ENCODE measurements at regions not wholly inside any gene's neighbourhood (a gene's known extent, or its start where the extent isn't known, plus 50 kb on each side); places are given as distances from the start of the nearest gene placed in this dataset.

- no peak for DNase-seq
Measured at GRCh38 chr15:79230766-79231165, 51.8 kb upstream of the ANKRD34C start.

GRCh38 chr15:79222808-79223207, 59.7 kb upstream of the ANKRD34C start:
- DNase-seq: no peak

- DNase-seq: no peak
Measured at GRCh38 chr15:79221696-79222095, 60.8 kb upstream of the ANKRD34C start.

GRCh38 chr15:79219393-79220056, 63.0 kb upstream of the ANKRD34C start:
- no peak for DNase-seq

- DNase-seq: no peak
Measured at GRCh38 chr15:79218588-79219200, 63.8 kb upstream of the ANKRD34C start.

GRCh38 chr15:79213650-79214049, 68.9 kb upstream of the ANKRD34C start:
- DNase-seq: no peak

- DNase-seq: no peak
Measured at GRCh38 chr15:79212589-79213157, 69.8 kb upstream of the ANKRD34C start.

GRCh38 chr15:79211481-79211880, 71.0 kb upstream of the ANKRD34C start:
- no peak for DNase-seq

- no peak for DNase-seq
Measured at GRCh38 chr15:79209690-79210089, 72.8 kb upstream of the ANKRD34C start.

GRCh38 chr15:79209116-79209515, 73.4 kb upstream of the ANKRD34C start:
- DNase-seq: no peak

- DNase-seq: no peak
Measured at GRCh38 chr15:79208179-79208578, 74.3 kb upstream of the ANKRD34C start.

- DNase-seq: no peak
Measured at GRCh38 chr15:79206940-79207339, 75.6 kb upstream of the ANKRD34C start.

GRCh38 chr15:79204886-79205675, 77.4 kb upstream of the ANKRD34C start:
- no peak for DNase-seq

GRCh38 chr15:79198461-79198860, 84.1 kb upstream of the ANKRD34C start:
- no peak for DNase-seq

GRCh38 chr15:79197285-79197684, 85.2 kb upstream of the ANKRD34C start:
- DNase-seq: no peak

- no peak for DNase-seq
Measured at GRCh38 chr15:79195802-79196201, 86.7 kb upstream of the ANKRD34C start.

GRCh38 chr15:79195239-79195638, 87.3 kb upstream of the ANKRD34C start:
- no peak for DNase-seq

- DNase-seq: no peak
Measured at GRCh38 chr15:79194386-79194785, 88.1 kb upstream of the ANKRD34C start.

- DNase-seq: no peak
Measured at GRCh38 chr15:79193549-79193948, 89.0 kb upstream of the ANKRD34C start.

GRCh38 chr15:79193103-79193502, 89.4 kb upstream of the ANKRD34C start:
- no peak for DNase-seq

GRCh38 chr15:79192462-79193036, 90.0 kb upstream of the ANKRD34C start:
- DNase-seq: no peak

GRCh38 chr15:79190093-79190492, 92.4 kb upstream of the ANKRD34C start:
- peak; percentile 1 for DNase-seq

GRCh38 chr15:79186616-79187015, 95.9 kb upstream of the ANKRD34C start:
- DNase-seq: no peak

All from NCI-H1105 treated with DMSO at 0.1 percent for 48 hours (cell line).